H9 (cell line): ENCODE measurements at regions not wholly inside any gene's neighbourhood (a gene's known extent, or its start where the extent isn't known, plus 50 kb on each side); places are given as distances from the start of the nearest gene placed in this dataset.

ENCODE experiments used
- DNase-seq: peaks from one replicate; pipeline ENCODE4 v3.0.0-alpha.2; 2017
- H2AFZ ChIP-seq: one replicate; pipeline ENCODE4 v1.6.1; 2013; ENCODE audit warnings: mild to moderate bottlenecking, low read length, control low read depth, moderate library complexity
- H2AK5ac ChIP-seq: 2 replicates; pipeline ENCODE4 v1.6.1; 2013; ENCODE audit warnings: low read length, control low read depth, mixed read lengths; ENCODE audit not compliant: insufficient read length
- H2BK120ac ChIP-seq: one replicate; pipeline ENCODE4 v1.6.1; 2013; ENCODE audit warnings: low read depth, mild to moderate bottlenecking, low read length, control low read depth, inconsistent platforms; ENCODE audit not compliant: poor library complexity, severe bottlenecking
- H2BK12ac ChIP-seq: 2 replicates; pipeline ENCODE4 v1.6.1; 2013; ENCODE audit warnings: low read length, control low read depth, mixed read lengths, low read depth; ENCODE audit not compliant: insufficient read length
- H2BK15ac ChIP-seq: 2 replicates; pipeline ENCODE4 v1.6.1; 2013; ENCODE audit warnings: low read depth, low read length, control low read depth
- H2BK20ac ChIP-seq: one replicate; pipeline ENCODE4 v1.6.1; 2013; ENCODE audit warnings: low read depth, mild to moderate bottlenecking, low read length, control low read depth, inconsistent platforms; ENCODE audit not compliant: poor library complexity, severe bottlenecking
- H2BK5ac ChIP-seq: 2 replicates; pipeline ENCODE4 v1.6.1; 2013; ENCODE audit warnings: low read length, control low read depth, mixed read lengths; ENCODE audit not compliant: insufficient read length
- H3K14ac ChIP-seq: 2 replicates; pipeline ENCODE4 v1.6.1; 2013; ENCODE audit warnings: low read length, control low read depth; ENCODE audit not compliant: insufficient read depth
- H3K18ac ChIP-seq: 2 replicates; pipeline ENCODE4 v1.6.1; 2013; ENCODE audit warnings: low read depth, mild to moderate bottlenecking, mixed read lengths, low read length, control low read depth; ENCODE audit not compliant: insufficient read length
- H3K23ac ChIP-seq: 2 replicates; pipeline ENCODE4 v1.6.1; 2013; ENCODE audit warnings: low read length, control low read depth, mixed read lengths, low read depth; ENCODE audit not compliant: insufficient read length
- H3K23me2 ChIP-seq: 2 replicates; pipeline ENCODE4 v1.6.1; 2013; ENCODE audit warnings: low read depth, mild to moderate bottlenecking, mixed read lengths, low read length, control low read depth; ENCODE audit not compliant: insufficient read length, poor library complexity, severe bottlenecking
- H3K27ac ChIP-seq: 2 replicates; pipeline ENCODE4 v1.5.1; 2013; ENCODE audit warnings: low read length, control low read depth, mixed read lengths, low read depth; ENCODE audit not compliant: insufficient read length
- H3K27me3 ChIP-seq: 2 replicates; pipeline ENCODE4 v1.6.1; 2013; ENCODE audit warnings: low read length, control low read depth, inconsistent platforms; ENCODE audit not compliant: insufficient read depth
- H3K4ac ChIP-seq: 2 replicates; pipeline ENCODE4 v1.6.1; 2013; ENCODE audit warnings: low read depth, mild to moderate bottlenecking, control low read depth, inconsistent platforms, low read length, moderate library complexity
- H3K4me1 ChIP-seq: 2 replicates; pipeline ENCODE4 v1.6.1; 2013; ENCODE audit warnings: low read length, control low read depth, inconsistent platforms; ENCODE audit not compliant: insufficient read depth
- H3K4me2 ChIP-seq: 2 replicates; pipeline ENCODE4 v1.6.1; 2013; ENCODE audit warnings: low read length, control low read depth, mixed read lengths; ENCODE audit not compliant: insufficient read length, insufficient read depth
- H3K56ac ChIP-seq: 2 replicates; pipeline ENCODE4 v1.6.1; 2013; ENCODE audit warnings: low read depth, mild to moderate bottlenecking, mixed read lengths, low read length, control low read depth; ENCODE audit not compliant: insufficient read length
- H3K79me1 ChIP-seq: 2 replicates; pipeline ENCODE4 v1.6.1; 2013; ENCODE audit warnings: low read depth, mild to moderate bottlenecking, moderate library complexity, low read length, control low read depth, inconsistent platforms; ENCODE audit not compliant: insufficient read depth, poor library complexity, severe bottlenecking
- H3K79me2 ChIP-seq: 2 replicates; pipeline ENCODE4 v1.6.1; 2013; ENCODE audit warnings: low read length, control low read depth, inconsistent platforms; ENCODE audit not compliant: insufficient read depth
- H3K9ac ChIP-seq: 2 replicates; pipeline ENCODE4 v1.6.1; 2013; ENCODE audit warnings: low read length, control low read depth, mixed read lengths; ENCODE audit not compliant: insufficient read length; ENCODE audit errors: extremely low read depth
- H3K9me3 ChIP-seq: one replicate; pipeline ENCODE4 v1.6.1; 2013; ENCODE audit warnings: low read depth, low read length, inconsistent platforms; ENCODE audit not compliant: control insufficient read depth
- H3T11ph ChIP-seq: one replicate; pipeline ENCODE4 v1.6.1; 2013; ENCODE audit warnings: mild to moderate bottlenecking, low read length, control low read depth, inconsistent platforms
- H4K20me1 ChIP-seq: one replicate; pipeline ENCODE4 v1.6.1; 2013; ENCODE audit not compliant: control insufficient read depth, insufficient read length, insufficient read depth
- H4K5ac ChIP-seq: 2 replicates; pipeline ENCODE4 v1.6.1; 2013; ENCODE audit warnings: low read depth, mild to moderate bottlenecking, mixed read lengths, low read length, control low read depth; ENCODE audit not compliant: insufficient read length
- H4K8ac ChIP-seq: replicated peaks from 2 replicates; pipeline ENCODE4 v1.6.1; 2013; ENCODE audit warnings: low read length, control low read depth, mixed read lengths, low read depth; ENCODE audit not compliant: insufficient read length
- H4K91ac ChIP-seq: 2 replicates; pipeline ENCODE4 v1.6.1; 2013; ENCODE audit warnings: low read depth, mild to moderate bottlenecking, moderate library complexity, mixed read lengths, low read length, control low read depth; ENCODE audit not compliant: insufficient read length
- H3K27ac Mint-ChIP-seq, 3 experiments: 2 replicates in 2 of 3; 3 replicates in 1 of 3; pipeline ENCODE4 v1.8.0; 2020 to 2021; ENCODE audit warnings: mixed read lengths in 3 of 3, mild to moderate bottlenecking in 1 of 3, moderate library complexity in 1 of 3
- H3K27me3 Mint-ChIP-seq: 2 replicates; pipeline ENCODE4 v1.8.0; 2021; ENCODE audit warnings: low read depth, mild to moderate bottlenecking, moderate library complexity, mixed read lengths
- H3K36me3 Mint-ChIP-seq, 3 experiments: 2 replicates in 2 of 3; 3 replicates in 1 of 3; pipeline ENCODE4 v1.8.0; 2020 to 2021; ENCODE audit warnings: low read depth in 3 of 3, mixed read lengths in 3 of 3; ENCODE audit not compliant: insufficient read depth in 1 of 3
- H3K4me1 Mint-ChIP-seq, 2 experiments: 2 replicates each; pipeline ENCODE4 v1.8.0; 2020; ENCODE audit warnings: mixed read lengths in 2 of 2
- H3K4me3 Mint-ChIP-seq, 2 experiments: 2 replicates in 1 of 2; 3 replicates in 1 of 2; pipeline ENCODE4 v1.8.0; 2020 to 2021; ENCODE audit warnings: mild to moderate bottlenecking in 2 of 2, mixed read lengths in 2 of 2, moderate library complexity in 1 of 2
- H3K9me3 Mint-ChIP-seq, 2 experiments: 2 replicates in 1 of 2; 3 replicates in 1 of 2; pipeline ENCODE4 v1.8.0; 2020; ENCODE audit warnings: mild to moderate bottlenecking in 2 of 2, mixed read lengths in 2 of 2, moderate library complexity in 1 of 2
- WGBS: extraction: QIAGEN DNeasy Blood & Tissue Kit; methylation state at CpG from one replicate; pipeline ENCODE4 v1.1.7; 2013; ENCODE audit warnings: missing lambda C conversion rate, low lambda C conversion rate, mixed read lengths; ENCODE audit not compliant: insufficient read length; ENCODE audit errors: extremely low coverage; 5-methylcytosine and 5-hydroxymethylcytosine counted together
- TF ChIP-seq, protein P1 (sequence below): fragments of 200-600 bp; sonication (generic); conservative IDR thresholded peaks from 3 replicates; pipeline ENCODE4 v1.8.0; 2021; ENCODE audit warnings: antibody characterized with exemption, mild to moderate bottlenecking

DNA sequence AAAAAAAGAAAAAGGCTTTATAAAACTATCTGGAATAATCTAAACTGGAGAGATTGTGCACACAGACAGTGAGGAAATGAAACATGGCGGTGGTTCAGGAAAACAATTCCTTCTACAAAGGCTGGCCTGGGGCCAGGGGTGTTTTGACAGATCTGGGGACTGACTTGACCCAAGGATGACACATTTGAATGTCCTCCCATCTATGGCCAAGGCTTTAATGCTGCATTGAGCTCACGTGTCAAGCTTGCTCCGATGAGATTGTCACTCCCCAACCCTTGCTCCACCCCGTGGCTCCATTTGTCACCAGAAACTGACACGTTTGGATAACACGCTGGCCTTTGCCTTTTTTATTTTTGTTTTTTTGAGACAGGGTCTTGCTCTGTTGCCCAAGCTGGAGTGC lies 156.1 kb downstream of the ZFP64 start:
- no peak overlapping the region for H4K91ac ChIP-seq
- no peak overlapping the region for H2BK12ac ChIP-seq
- H3K9ac ChIP-seq, result no peak overlapping the region
- no peak overlapping the region for H3K23ac ChIP-seq
- H4K20me1 ChIP-seq, result no peaks in the 10 kb centered on the region
- no peak overlapping the region for H2AK5ac ChIP-seq
- no peak overlapping the region for H4K8ac ChIP-seq
- Mint-ChIP-seq H3K4me1 (peaks cover 31 to 36% of the 10 kb centered on the region in 2 experiments), H3K4me3 (no peak overlapping the region), H3K36me3 (no peaks in the 10 kb centered on the region), H3K27ac (peak overlapping the region in 1 of 3 experiments; percentile 39; a peak in 1 of 7 replicates), H3K27me3 (no peaks in the 10 kb centered on the region), H3K9me3 (no peaks in the 10 kb centered on the region)
- no peaks in the 10 kb centered on the region for H3K79me2 ChIP-seq
- no peaks in the 10 kb centered on the region for H3K9me3 ChIP-seq
- H3K4ac ChIP-seq, result no peak overlapping the region
- H2BK5ac ChIP-seq, result no peak overlapping the region
- H2BK15ac ChIP-seq, result no peak overlapping the region
- H2AFZ ChIP-seq, result no peak overlapping the region
- H3K14ac ChIP-seq, result no peak overlapping the region
- H3K23me2 ChIP-seq, result no peaks in the 10 kb centered on the region
- no peak overlapping the region for H2BK120ac ChIP-seq
- no peak overlapping the region for H3K4me2 ChIP-seq
- TF ChIP-seq, protein P1, sequence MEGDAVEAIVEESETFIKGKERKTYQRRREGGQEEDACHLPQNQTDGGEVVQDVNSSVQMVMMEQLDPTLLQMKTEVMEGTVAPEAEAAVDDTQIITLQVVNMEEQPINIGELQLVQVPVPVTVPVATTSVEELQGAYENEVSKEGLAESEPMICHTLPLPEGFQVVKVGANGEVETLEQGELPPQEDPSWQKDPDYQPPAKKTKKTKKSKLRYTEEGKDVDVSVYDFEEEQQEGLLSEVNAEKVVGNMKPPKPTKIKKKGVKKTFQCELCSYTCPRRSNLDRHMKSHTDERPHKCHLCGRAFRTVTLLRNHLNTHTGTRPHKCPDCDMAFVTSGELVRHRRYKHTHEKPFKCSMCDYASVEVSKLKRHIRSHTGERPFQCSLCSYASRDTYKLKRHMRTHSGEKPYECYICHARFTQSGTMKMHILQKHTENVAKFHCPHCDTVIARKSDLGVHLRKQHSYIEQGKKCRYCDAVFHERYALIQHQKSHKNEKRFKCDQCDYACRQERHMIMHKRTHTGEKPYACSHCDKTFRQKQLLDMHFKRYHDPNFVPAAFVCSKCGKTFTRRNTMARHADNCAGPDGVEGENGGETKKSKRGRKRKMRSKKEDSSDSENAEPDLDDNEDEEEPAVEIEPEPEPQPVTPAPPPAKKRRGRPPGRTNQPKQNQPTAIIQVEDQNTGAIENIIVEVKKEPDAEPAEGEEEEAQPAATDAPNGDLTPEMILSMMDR, result no peak
- H3K27me3 ChIP-seq, result no peaks in the 10 kb centered on the region
- no peaks in the 10 kb centered on the region for H3K79me1 ChIP-seq
- no peak overlapping the region for H3K56ac ChIP-seq
- H3K27ac ChIP-seq, result no peak overlapping the region
- H2BK20ac ChIP-seq, result no peak overlapping the region
- no peak overlapping the region for H3K18ac ChIP-seq
- H4K5ac ChIP-seq, result no peak overlapping the region
- H3T11ph ChIP-seq, result no peak overlapping the region
- no peaks in the 10 kb centered on the region; the same call in 1 of the 2 replicates for H3K4me1 ChIP-seq
- no CpG with 5 or more reads among the region's 6 CpGs for WGBS
- no peak for DNase-seq
